B cell (primary cell): ENCODE measurements at regions not wholly inside any gene's neighbourhood (a gene's known extent, or its start where the extent isn't known, plus 50 kb on each side); places are given as distances from the start of the nearest gene placed in this dataset.

ENCODE experiments used
- CTCF ChIP-seq: fragments of 200-600 bp; IDR thresholded peaks from one replicate; pipeline ENCODE4 v1.8.0; 2022; ENCODE audit warnings: antibody characterized with exemption, mild to moderate bottlenecking
- EZH2 ChIP-seq: IDR thresholded peaks from 2 replicates; pipeline ENCODE4 v1.6.1; 2012; ENCODE audit warnings: borderline replicate concordance, low read depth, mild to moderate bottlenecking, moderate library complexity, low read length; ENCODE audit not compliant: insufficient read depth, poor library complexity, severe bottlenecking

- TF ChIP-seq CTCF (no peak), EZH2 (no peak)
Measured at GRCh38 chr14:84401631-84402030, 1128.3 kb upstream of the FLRT2 start.
